PC-9 (cell line): ENCODE measurements at regions not wholly inside any gene's neighbourhood (a gene's known extent, or its start where the extent isn't known, plus 50 kb on each side); places are given as distances from the start of the nearest gene placed in this dataset.

Source experiments
- BruUV-seq: library from RNA; stranded (reverse); fragments of 400-500 nt; replicated peaks from 2 replicates; lab custom pipeline; 2021; lab: Mats Ljungman, UMichigan
- CTCF ChIA-PET: fragments of 300-600 bp; sonication (Branson Sonifier 250); formaldehyde crosslinking; loops from one replicate; lab custom pipeline; 2022; ENCODE audit warnings: antibody characterized with exemption; lab: Charles Lee
- POLR2A ChIA-PET: fragments of 300-600 bp; sonication (Branson Sonifier 250); formaldehyde crosslinking; loops from one replicate; lab custom pipeline; 2022; ENCODE audit warnings: antibody characterized with exemption; ENCODE audit not compliant: unreplicated experiment; lab: Charles Lee
- DNase-seq, 2 experiments: peaks; one replicate each; pipeline versions ENCODE4 v3.0.0 to v3.0.0-alpha.2; 2015 to 2022; ENCODE audit warnings: mixed read lengths in 1 of 2
- H2AFZ ChIP-seq: fragments of 200-600 bp; sonication (generic); 2 replicates; pipeline ENCODE4 v1.8.1; 2017; ENCODE audit warnings: antibody characterized with exemption
- H3F3A ChIP-seq: fragments of 200-600 bp; sonication (generic); 2 replicates; pipeline ENCODE4 v1.8.1; 2017; ENCODE audit warnings: antibody characterized with exemption, mild to moderate bottlenecking, low read depth; ENCODE audit not compliant: insufficient read depth
- H3K27ac ChIP-seq: fragments of 200-600 bp; sonication (generic); 2 replicates; pipeline ENCODE4 v1.6.1; 2016; ENCODE audit warnings: mixed run types
- H3K27me3 ChIP-seq: fragments of 200-600 bp; sonication (generic); 2 replicates; pipeline ENCODE4 v1.6.1; 2016; ENCODE audit warnings: low read depth, mixed run types; ENCODE audit not compliant: insufficient read depth
- H3K36me3 ChIP-seq: fragments of 200-600 bp; sonication (generic); 2 replicates; pipeline ENCODE4 v1.6.1; 2016; ENCODE audit warnings: low read depth, mixed run types
- H3K4me1 ChIP-seq: fragments of 200-600 bp; sonication (generic); replicated peaks from 2 replicates; pipeline ENCODE4 v1.6.1; 2016; ENCODE audit warnings: mixed run types; ENCODE audit not compliant: insufficient read depth
- H3K4me2 ChIP-seq: fragments of 200-600 bp; sonication (generic); 2 replicates; pipeline ENCODE4 v1.6.1; 2017; ENCODE audit warnings: mixed run types
- H3K4me3 ChIP-seq: fragments of 200-600 bp; sonication (generic); 2 replicates; pipeline ENCODE4 v1.6.1; 2016; ENCODE audit warnings: mixed run types
- H3K79me2 ChIP-seq: fragments of 200-600 bp; sonication (generic); 2 replicates; pipeline ENCODE4 v1.6.1; 2017; ENCODE audit warnings: low read depth, mixed run types
- H3K9me2 ChIP-seq: fragments of 200-600 bp; sonication (generic); 2 replicates; pipeline ENCODE4 v1.8.1; 2017; ENCODE audit warnings: mild to moderate bottlenecking; ENCODE audit not compliant: insufficient read depth
- H3K9me3 ChIP-seq: fragments of 200-600 bp; sonication (generic); 2 replicates; pipeline ENCODE4 v1.8.1; 2016; ENCODE audit warnings: low read depth; ENCODE audit not compliant: insufficient read depth
- H4K20me1 ChIP-seq: fragments of 200-600 bp; sonication (generic); 2 replicates; pipeline ENCODE4 v1.8.1; 2017; ENCODE audit not compliant: insufficient read depth
- EZH2 ChIP-seq: fragments of 200-600 bp; sonication (generic); IDR thresholded peaks from 2 replicates; pipeline ENCODE4 v1.8.0; 2017; ENCODE audit warnings: antibody characterized with exemption, low read depth
- intact Hi-C: fragments of 100-400 bp; cut with micrococcal nuclease; formaldehyde crosslinking; loops from one replicate; pipeline ENCODE4 v1.10.0; 2022; ENCODE audit not compliant: unreplicated experiment
- TF ChIP-seq, protein P1 (sequence below): fragments of 200-600 bp; sonication (generic); conservative IDR thresholded peaks from 2 replicates; pipeline ENCODE4 v1.6.1; 2017; ENCODE audit warnings: mixed run types, antibody characterized with exemption, mild to moderate bottlenecking, moderate library complexity

DNA sequence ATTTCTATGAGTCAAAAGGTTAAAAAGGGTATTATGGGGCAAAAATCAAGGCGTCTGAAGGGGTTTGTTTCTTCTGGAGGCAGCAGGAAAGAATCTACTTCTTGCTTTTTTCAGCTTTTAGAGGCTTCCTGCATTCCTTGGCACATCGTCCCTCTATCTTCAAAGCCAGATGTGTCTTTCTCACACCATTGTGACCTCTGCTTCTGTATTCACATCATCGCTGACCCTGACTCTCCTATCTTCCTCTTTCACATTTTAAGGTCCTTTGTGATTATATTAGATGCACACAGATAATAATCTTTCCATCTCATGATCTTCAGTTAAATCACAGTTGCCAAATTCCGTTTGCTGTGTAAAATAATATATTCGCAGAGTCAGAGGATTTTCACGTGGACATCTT, 112.7 kb downstream of the PPP4R3C start:
- Histone ChIP-seq H3K4me2 (no peak overlapping the region), H3K27ac (no peak overlapping the region), H3K9me3 (no peaks in the 10 kb centered on the region), H3K79me2 (no peaks in the 10 kb centered on the region), H3K4me1 (no peaks in the 10 kb centered on the region), H3K4me3 (no peak overlapping the region), H2AFZ (no peak overlapping the region), H3K36me3 (no peaks in the 10 kb centered on the region), H3K27me3 (no peaks in the 10 kb centered on the region), H4K20me1 (no peaks in the 10 kb centered on the region), H3F3A (no peaks in the 10 kb centered on the region), H3K9me2 (no peaks in the 10 kb centered on the region)
- DNase-seq = no peak
- TF ChIP-seq EZH2 = no peak
- TF ChIP-seq, protein P1, sequence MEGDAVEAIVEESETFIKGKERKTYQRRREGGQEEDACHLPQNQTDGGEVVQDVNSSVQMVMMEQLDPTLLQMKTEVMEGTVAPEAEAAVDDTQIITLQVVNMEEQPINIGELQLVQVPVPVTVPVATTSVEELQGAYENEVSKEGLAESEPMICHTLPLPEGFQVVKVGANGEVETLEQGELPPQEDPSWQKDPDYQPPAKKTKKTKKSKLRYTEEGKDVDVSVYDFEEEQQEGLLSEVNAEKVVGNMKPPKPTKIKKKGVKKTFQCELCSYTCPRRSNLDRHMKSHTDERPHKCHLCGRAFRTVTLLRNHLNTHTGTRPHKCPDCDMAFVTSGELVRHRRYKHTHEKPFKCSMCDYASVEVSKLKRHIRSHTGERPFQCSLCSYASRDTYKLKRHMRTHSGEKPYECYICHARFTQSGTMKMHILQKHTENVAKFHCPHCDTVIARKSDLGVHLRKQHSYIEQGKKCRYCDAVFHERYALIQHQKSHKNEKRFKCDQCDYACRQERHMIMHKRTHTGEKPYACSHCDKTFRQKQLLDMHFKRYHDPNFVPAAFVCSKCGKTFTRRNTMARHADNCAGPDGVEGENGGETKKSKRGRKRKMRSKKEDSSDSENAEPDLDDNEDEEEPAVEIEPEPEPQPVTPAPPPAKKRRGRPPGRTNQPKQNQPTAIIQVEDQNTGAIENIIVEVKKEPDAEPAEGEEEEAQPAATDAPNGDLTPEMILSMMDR = no peak
- POLR2A ChIA-PET = no interaction called here
- CTCF ChIA-PET = no interaction called here
- BruUV-seq = no TSS peak
- intact Hi-C loops = no loop called here

DNA sequence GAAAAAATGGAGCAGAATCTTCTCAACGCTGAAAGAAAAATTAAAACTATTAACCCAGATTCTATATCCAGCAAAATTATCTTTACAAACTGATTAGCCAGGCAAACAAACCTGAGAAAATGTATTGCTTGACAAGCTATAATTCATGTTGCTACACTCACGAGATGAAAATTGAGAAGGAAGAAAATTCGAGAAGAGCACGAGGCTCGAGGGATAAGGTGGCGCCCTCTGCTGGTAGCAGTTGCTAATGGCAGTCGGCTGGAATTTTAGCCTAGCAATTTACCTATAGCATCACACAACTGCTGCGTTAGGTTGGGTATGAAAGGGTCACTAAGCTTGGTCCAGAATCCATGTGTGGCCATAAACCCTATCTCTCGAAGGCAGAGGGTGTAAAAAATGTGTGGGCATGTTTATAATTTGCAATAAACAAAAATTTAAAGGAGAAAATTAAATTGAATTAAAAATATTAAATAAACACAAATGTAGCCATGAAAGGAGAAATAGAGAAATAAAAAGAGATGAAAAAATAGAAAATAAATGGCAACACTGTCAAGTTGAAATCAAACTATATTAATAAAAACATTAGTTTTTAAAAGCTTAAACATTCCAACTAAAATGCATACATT, 126.6 kb downstream of the PPP4R3C start:
- no peak overlapping the region; the same call in 1 of the 2 replicates for H2AFZ ChIP-seq

DNA sequence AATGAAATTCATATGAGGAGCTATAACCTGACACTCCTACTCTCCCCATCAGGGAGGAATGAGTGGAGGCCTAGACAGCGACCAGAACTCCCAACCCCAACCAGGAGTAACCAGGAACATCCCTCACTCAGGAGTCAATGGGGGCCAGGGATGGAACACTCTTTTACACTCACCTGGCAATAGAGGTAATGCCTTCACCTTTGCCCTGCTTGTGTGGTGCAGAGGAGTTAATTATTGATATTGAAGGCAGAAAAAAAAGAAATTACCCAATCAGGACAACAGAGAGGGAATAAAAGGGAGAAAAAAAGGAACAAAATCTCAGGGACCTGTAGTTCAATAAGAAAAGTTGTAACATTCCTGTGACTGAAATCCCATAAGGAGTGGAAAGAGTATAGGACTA, 141.5 kb downstream of the PPP4R3C start:
- CTCF ChIA-PET = no interaction called here
- Histone ChIP-seq H4K20me1 (no peaks in the 10 kb centered on the region), H2AFZ (no peak overlapping the region), H3K9me2 (no peaks in the 10 kb centered on the region), H3F3A (no peaks in the 10 kb centered on the region), H3K4me3 (no peak overlapping the region), H3K79me2 (no peaks in the 10 kb centered on the region), H3K27me3 (no peaks in the 10 kb centered on the region), H3K36me3 (no peaks in the 10 kb centered on the region), H3K4me1 (no peaks in the 10 kb centered on the region), H3K27ac (no peak overlapping the region), H3K9me3 (no peaks in the 10 kb centered on the region), H3K4me2 (no peak overlapping the region)
- BruUV-seq = no TSS peak
- POLR2A ChIA-PET = no interaction called here
- intact Hi-C loops = no loop called here
- no peak for TF ChIP-seq EZH2
- TF ChIP-seq, protein P1 = no peak
- no peak for DNase-seq

More for the DNA sequence above, 126.6 kb downstream of the PPP4R3C start:
- peak in 1 of 2 experiments; percentile 19 for DNase-seq
- H3K36me3 ChIP-seq = no peaks in the 10 kb centered on the region
- intact Hi-C loops = loop anchor here (2.0 kb wide), 1 partner anchor 554 kb away; no protein-coding TSS in a partner anchor
- TF ChIP-seq, protein P1 = peak; percentile 87
- no peak for TF ChIP-seq EZH2
- BruUV-seq = no TSS peak
- no peaks in the 10 kb centered on the region for H3K4me1 ChIP-seq
- H3K4me3 ChIP-seq = no peak overlapping the region; the same call in 1 of the 2 replicates
- no peaks in the 10 kb centered on the region for H3F3A ChIP-seq
- no peaks in the 10 kb centered on the region for H3K79me2 ChIP-seq
- no peaks in the 10 kb centered on the region for H4K20me1 ChIP-seq
- H3K27me3 ChIP-seq = no peaks in the 10 kb centered on the region
- H3K9me3 ChIP-seq = no peaks in the 10 kb centered on the region
- ChIA-PET CTCF (no interaction called here), POLR2A (no interaction called here)
- no peak overlapping the region for H3K27ac ChIP-seq
- no peaks in the 10 kb centered on the region for H3K9me2 ChIP-seq
- H3K4me2 ChIP-seq = peak overlapping the region; percentile 46; the same call in 1 of the 2 replicates
